Astrocyte (in vitro differentiated cells and primary cell): ENCODE measurements at regions not wholly inside any gene's neighbourhood (a gene's known extent, or its start where the extent isn't known, plus 50 kb on each side); places are given as distances from the start of the nearest gene placed in this dataset.

Experiments
- DNase-seq: peaks from one replicate; pipeline ENCODE4 v3.0.0-alpha.2; 2010; ENCODE audit warnings: low read depth
- FAIRE-seq: peaks from 2 replicates; lab custom pipeline; 2011; peaks lifted over from hg19 to GRCh38; lab: Jason Lieb, UNC
- H2AFZ ChIP-seq: 2 replicates; pipeline ENCODE4 v1.6.0; 2012; ENCODE audit warnings: low read depth, low read length, inconsistent platforms
- H3K27ac ChIP-seq: 2 replicates; pipeline ENCODE4 v1.5.1; 2011; ENCODE audit warnings: low read depth, low read length, inconsistent platforms
- H3K27me3 ChIP-seq: 2 replicates; pipeline ENCODE4 v1.6.0; 2011; ENCODE audit warnings: low read length, inconsistent platforms; ENCODE audit not compliant: insufficient read depth
- H3K36me3 ChIP-seq: 2 replicates; pipeline ENCODE4 v1.5.1; 2011; ENCODE audit warnings: low read length, inconsistent platforms; ENCODE audit not compliant: insufficient read depth
- H3K4me1 ChIP-seq: 2 replicates; pipeline ENCODE4 v1.5.1; 2011; ENCODE audit warnings: low read length, inconsistent platforms; ENCODE audit not compliant: insufficient read depth
- H3K4me2 ChIP-seq: 2 replicates; pipeline ENCODE4 v1.6.0; 2012; ENCODE audit warnings: low read length, inconsistent platforms
- H3K4me3 ChIP-seq: 2 replicates; pipeline ENCODE4 v1.5.1; 2011; ENCODE audit warnings: low read depth, mild to moderate bottlenecking, low read length, inconsistent platforms; ENCODE audit not compliant: insufficient read depth
- H3K79me2 ChIP-seq: 2 replicates; pipeline ENCODE4 v1.6.0; 2012; ENCODE audit warnings: mild to moderate bottlenecking, low read length, inconsistent platforms; ENCODE audit not compliant: insufficient read depth
- H3K9ac ChIP-seq: 2 replicates; pipeline ENCODE4 v1.6.0; 2012; ENCODE audit warnings: mild to moderate bottlenecking, low read length, inconsistent platforms
- H3K9me3 ChIP-seq: 2 replicates; pipeline ENCODE4 v1.5.1; 2012; ENCODE audit warnings: low read depth, mild to moderate bottlenecking, low read length, inconsistent platforms; ENCODE audit not compliant: insufficient read depth
- H4K20me1 ChIP-seq: 2 replicates; pipeline ENCODE4 v1.6.0; 2012; ENCODE audit warnings: low read length, inconsistent platforms; ENCODE audit not compliant: insufficient read depth
- H3K27ac Mint-ChIP-seq: one replicate; pipeline ENCODE4 v1.8.0; 2021; ENCODE audit warnings: mild to moderate bottlenecking, mixed read lengths; ENCODE audit not compliant: unreplicated experiment
- H3K27me3 Mint-ChIP-seq: one replicate; pipeline ENCODE4 v1.8.0; 2021; ENCODE audit warnings: low read depth, mixed read lengths; ENCODE audit not compliant: unreplicated experiment
- H3K36me3 Mint-ChIP-seq: one replicate; pipeline ENCODE4 v1.8.0; 2021; ENCODE audit warnings: low read depth, mixed read lengths; ENCODE audit not compliant: unreplicated experiment
- H3K4me1 Mint-ChIP-seq: one replicate; pipeline ENCODE4 v1.8.0; 2021; ENCODE audit warnings: low read depth, mixed read lengths; ENCODE audit not compliant: unreplicated experiment
- H3K4me3 Mint-ChIP-seq: one replicate; pipeline ENCODE4 v1.8.0; 2021; ENCODE audit warnings: mild to moderate bottlenecking, moderate library complexity, mixed read lengths; ENCODE audit not compliant: unreplicated experiment
- H3K9me3 Mint-ChIP-seq: one replicate; pipeline ENCODE4 v1.8.0; 2021; ENCODE audit warnings: mild to moderate bottlenecking, mixed read lengths; ENCODE audit not compliant: unreplicated experiment
- CTCF ChIP-seq: IDR thresholded peaks from 2 replicates; pipeline ENCODE4 v1.5.1; 2011; ENCODE audit warnings: low read depth, mild to moderate bottlenecking, inconsistent platforms, low read length, moderate library complexity; ENCODE audit not compliant: insufficient read depth
- EZH2 ChIP-seq: IDR thresholded peaks from 2 replicates; pipeline ENCODE4 v1.6.1; 2012; ENCODE audit warnings: mild to moderate bottlenecking, low read length, inconsistent platforms; ENCODE audit not compliant: insufficient read depth

GRCh38 chr6:62976566-62976965 lies 234.7 kb upstream of the FKBP1C start:
- H3K27me3 ChIP-seq: no peaks in the 10 kb centered on the region
- FAIRE-seq (no peak), DNase-seq (no peak)
- H3K4me3 Mint-ChIP-seq: no peak overlapping the region
- no peaks in the 10 kb centered on the region for H3K9me3 Mint-ChIP-seq
- H3K4me1 Mint-ChIP-seq: peaks cover 3% of the 10 kb centered on the region
- no peaks in the 10 kb centered on the region for H3K9me3 ChIP-seq
- no peaks in the 10 kb centered on the region for H4K20me1 ChIP-seq
- H3K27ac Mint-ChIP-seq: no peak overlapping the region
- H2AFZ ChIP-seq: no peak overlapping the region
- no peak overlapping the region for H3K9ac ChIP-seq
- no peaks in the 10 kb centered on the region for H3K36me3 ChIP-seq
- TF ChIP-seq CTCF (no peak), EZH2 (no peak)
- H3K27ac ChIP-seq: no peak overlapping the region
- H3K79me2 ChIP-seq: no peaks in the 10 kb centered on the region
- no peak overlapping the region for H3K4me2 ChIP-seq
- H3K4me3 ChIP-seq: no peak overlapping the region
- H3K4me1 ChIP-seq: no peaks in the 10 kb centered on the region
- no peaks in the 10 kb centered on the region for H3K36me3 Mint-ChIP-seq
- no peaks in the 10 kb centered on the region for H3K27me3 Mint-ChIP-seq

DNA sequence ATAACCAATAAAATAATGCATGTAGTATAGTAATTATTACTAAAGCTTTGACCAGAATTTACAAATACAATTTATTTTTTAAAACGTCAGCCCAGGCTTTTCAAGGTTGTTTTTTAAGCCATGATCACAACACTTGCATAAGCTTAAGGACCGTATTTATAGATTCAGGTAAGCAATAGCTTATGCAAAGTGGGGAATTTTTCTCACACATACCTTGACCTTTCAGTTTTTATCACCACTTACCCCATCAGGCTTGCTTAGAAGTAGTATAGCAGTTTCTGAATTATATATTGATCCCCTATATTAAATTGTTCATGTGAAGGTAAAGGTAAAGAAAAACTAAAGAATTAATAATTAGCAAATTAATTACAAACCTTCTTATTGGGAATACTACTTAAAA lies 232.3 kb upstream of the FKBP1C start:
- no peak overlapping the region for H3K27ac ChIP-seq
- H3K4me1 ChIP-seq: no peaks in the 10 kb centered on the region
- H3K36me3 ChIP-seq: no peaks in the 10 kb centered on the region
- Mint-ChIP-seq H3K27ac (no peak overlapping the region), H3K36me3 (no peaks in the 10 kb centered on the region), H3K4me1 (no peaks in the 10 kb centered on the region), H3K27me3 (no peaks in the 10 kb centered on the region), H3K4me3 (no peak overlapping the region), H3K9me3 (no peaks in the 10 kb centered on the region)
- H2AFZ ChIP-seq: no peak overlapping the region
- H3K4me3 ChIP-seq: no peak overlapping the region
- no peaks in the 10 kb centered on the region for H3K9me3 ChIP-seq
- no peaks in the 10 kb centered on the region for H3K27me3 ChIP-seq
- no peaks in the 10 kb centered on the region for H4K20me1 ChIP-seq
- no peak overlapping the region for H3K4me2 ChIP-seq
- no peak for DNase-seq
- no peaks in the 10 kb centered on the region for H3K79me2 ChIP-seq
- TF ChIP-seq EZH2: no peak
- no peak for TF ChIP-seq CTCF
- FAIRE-seq: no peak
- no peak overlapping the region for H3K9ac ChIP-seq

DNA sequence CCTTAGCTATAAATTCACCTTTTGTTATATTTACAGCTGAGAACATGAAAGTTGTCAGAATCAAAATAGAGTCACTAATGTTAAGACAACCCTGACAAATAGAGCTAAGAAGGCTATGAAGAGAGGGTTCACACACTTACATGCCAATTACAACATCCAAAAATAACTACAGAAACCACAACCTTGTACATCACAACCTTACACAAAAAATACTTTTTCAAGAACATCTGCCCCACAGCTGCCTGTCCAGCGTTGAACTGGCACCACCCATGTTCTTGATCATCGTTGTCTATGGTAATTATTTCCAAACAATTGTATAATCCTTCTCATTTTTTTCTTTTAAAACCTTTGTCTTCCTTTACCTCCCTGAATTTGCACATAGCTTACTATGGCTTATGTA lies 231.2 kb upstream of the FKBP1C start:
- DNase-seq: no peak
- Histone ChIP-seq H3K9ac (no peak overlapping the region), H3K27ac (no peak overlapping the region), H3K27me3 (no peaks in the 10 kb centered on the region), H3K4me1 (no peaks in the 10 kb centered on the region), H3K36me3 (no peaks in the 10 kb centered on the region), H3K9me3 (no peaks in the 10 kb centered on the region), H3K4me2 (no peak overlapping the region), H2AFZ (no peak overlapping the region), H3K4me3 (no peak overlapping the region), H3K79me2 (no peaks in the 10 kb centered on the region), H4K20me1 (no peaks in the 10 kb centered on the region)
- Mint-ChIP-seq H3K4me1 (no peaks in the 10 kb centered on the region), H3K36me3 (no peaks in the 10 kb centered on the region), H3K27ac (no peak overlapping the region), H3K4me3 (no peak overlapping the region), H3K9me3 (no peaks in the 10 kb centered on the region), H3K27me3 (no peaks in the 10 kb centered on the region)
- no peak for FAIRE-seq
- TF ChIP-seq CTCF (no peak), EZH2 (no peak)
